CD14-positive monocyte (primary cell): ENCODE measurements at regions not wholly inside any gene's neighbourhood (a gene's known extent, or its start where the extent isn't known, plus 50 kb on each side); places are given as distances from the start of the nearest gene placed in this dataset.

Experiments used
- DNase-seq, 3 donors: peaks; one replicate each; pipeline ENCODE4 v3.0.0-alpha.2; 2011 to 2022
- H2AFZ ChIP-seq: 2 replicates; pipeline ENCODE4 v1.6.0; 2012; ENCODE audit warnings: mild to moderate bottlenecking, low read depth, low read length, inconsistent platforms; ENCODE audit not compliant: insufficient read depth, poor library complexity, severe bottlenecking
- H3K27ac ChIP-seq, 2 donors: 1 replicate in 1 of 2; 2 replicates in 1 of 2; pipeline ENCODE4 v1.5.1; 2012 to 2013; ENCODE audit warnings: low read length in 2 of 2, control low read depth in 1 of 2, inconsistent platforms in 1 of 2, low read depth in 1 of 2, mild to moderate bottlenecking in 1 of 2
- H3K27me3 ChIP-seq, 2 donors: one replicate each; pipeline versions ENCODE4 v1.6.0 to v1.6.1; 2011 to 2013; ENCODE audit warnings: low read length in 2 of 2; ENCODE audit not compliant: control insufficient read depth in 2 of 2, insufficient read depth in 2 of 2
- H3K36me3 ChIP-seq, 2 donors: replicated peaks in 1 of 2; 1 replicate in 1 of 2; 2 replicates in 1 of 2; pipeline versions ENCODE4 v1.5.1 to v1.6.1; 2012 to 2013; ENCODE audit warnings: low read length in 2 of 2, control low read depth in 1 of 2, inconsistent platforms in 1 of 2, mild to moderate bottlenecking in 1 of 2; ENCODE audit not compliant: insufficient read depth in 2 of 2, control insufficient read depth in 1 of 2
- H3K4me1 ChIP-seq, 2 donors: 1 replicate in 1 of 2; 2 replicates in 1 of 2; pipeline versions ENCODE4 v1.5.1 to v1.6.1; 2012 to 2013; ENCODE audit warnings: low read length in 2 of 2, control low read depth in 1 of 2, inconsistent platforms in 1 of 2, mild to moderate bottlenecking in 1 of 2, moderate library complexity in 1 of 2; ENCODE audit not compliant: insufficient read depth in 2 of 2, control insufficient read depth in 1 of 2
- H3K4me2 ChIP-seq: replicated peaks from 2 replicates; pipeline ENCODE3; 2012; ENCODE audit warnings: low read length, moderate library complexity, mild to moderate bottlenecking; ENCODE audit not compliant: poor library complexity, severe bottlenecking; ENCODE audit errors: extremely low read depth
- H3K4me3 ChIP-seq, 3 experiments: fragments of 200-600 bp in 1 of 3; sonication (generic) in 1 of 3; replicated peaks in 1 of 3; 1 replicate in 2 of 3; 2 replicates in 1 of 3; pipeline ENCODE4 v1.5.1; 2011 to 2013; ENCODE audit warnings: low read length in 3 of 3, mild to moderate bottlenecking in 3 of 3, control low read depth in 2 of 3, low read depth in 2 of 3, inconsistent platforms in 1 of 3, moderate library complexity in 1 of 3
- H3K79me2 ChIP-seq: 2 replicates; pipeline ENCODE4 v1.6.0; 2012; ENCODE audit warnings: mild to moderate bottlenecking, control low read depth, inconsistent platforms, low read length, moderate library complexity; ENCODE audit not compliant: insufficient read depth
- H3K9ac ChIP-seq: 2 replicates; pipeline ENCODE4 v1.6.0; 2017; ENCODE audit warnings: low read length, mild to moderate bottlenecking; ENCODE audit not compliant: insufficient read depth, poor library complexity, severe bottlenecking
- H3K9me3 ChIP-seq, 2 donors: replicated peaks in 1 of 2; 1 replicate in 1 of 2; 2 replicates in 1 of 2; pipeline versions ENCODE4 v1.5.1 to v1.6.1; 2012 to 2013; ENCODE audit warnings: low read length in 2 of 2, control low read depth in 1 of 2; ENCODE audit not compliant: control insufficient read depth in 1 of 2, insufficient read depth in 1 of 2
- H4K20me1 ChIP-seq: 2 replicates; pipeline ENCODE4 v1.6.0; 2012; ENCODE audit warnings: mild to moderate bottlenecking, low read length, control low read depth, moderate library complexity; ENCODE audit not compliant: insufficient read depth
- H3K27ac Mint-ChIP-seq, 7 donors: one replicate each; pipeline ENCODE4 v1.8.0; 2020; ENCODE audit warnings: mild to moderate bottlenecking in 7 of 7, mixed read lengths in 7 of 7, moderate library complexity in 6 of 7, inconsistent platforms in 2 of 7
- H3K27me3 Mint-ChIP-seq, 3 donors: one replicate each; pipeline ENCODE4 v1.8.0; 2021 to 2022; ENCODE audit warnings: low read depth in 3 of 3, mild to moderate bottlenecking in 3 of 3, mixed read lengths in 3 of 3, moderate library complexity in 3 of 3, inconsistent platforms in 1 of 3
- H3K36me3 Mint-ChIP-seq, 2 donors: one replicate each; pipeline ENCODE4 v1.8.0; 2020; ENCODE audit warnings: mixed read lengths in 2 of 2, inconsistent platforms in 1 of 2, mild to moderate bottlenecking in 1 of 2
- H3K4me1 Mint-ChIP-seq: one replicate; pipeline ENCODE4 v1.8.0; 2020; ENCODE audit warnings: mild to moderate bottlenecking, mixed read lengths
- H3K4me3 Mint-ChIP-seq, 2 donors: one replicate each; pipeline ENCODE4 v1.8.0; 2020; ENCODE audit warnings: mild to moderate bottlenecking in 2 of 2, mixed read lengths in 2 of 2, moderate library complexity in 1 of 2
- H3K9me3 Mint-ChIP-seq, 7 donors: one replicate each; pipeline ENCODE4 v1.8.0; 2020 to 2022; ENCODE audit warnings: mixed read lengths in 7 of 7, mild to moderate bottlenecking in 6 of 7, moderate library complexity in 6 of 7, inconsistent platforms in 2 of 7
- WGBS: methylation state at CpG from one replicate; pipeline ENCODE4 v1.1.5; 2013; ENCODE audit warnings: missing lambda C conversion rate; ENCODE audit not compliant: insufficient coverage; 5-methylcytosine and 5-hydroxymethylcytosine counted together
- intact Hi-C, 2 donors: fragments of 100-400 bp; cut with micrococcal nuclease; formaldehyde crosslinking; loops; one replicate each; pipeline versions ENCODE4 v1.15.0 to v1.15.1; 2023
- TF ChIP-seq, protein P1 (sequence below): fragments of 200-600 bp; IDR thresholded peaks from one replicate; pipeline ENCODE4 v1.8.0; 2022; ENCODE audit warnings: antibody characterized with exemption, mild to moderate bottlenecking

DNA sequence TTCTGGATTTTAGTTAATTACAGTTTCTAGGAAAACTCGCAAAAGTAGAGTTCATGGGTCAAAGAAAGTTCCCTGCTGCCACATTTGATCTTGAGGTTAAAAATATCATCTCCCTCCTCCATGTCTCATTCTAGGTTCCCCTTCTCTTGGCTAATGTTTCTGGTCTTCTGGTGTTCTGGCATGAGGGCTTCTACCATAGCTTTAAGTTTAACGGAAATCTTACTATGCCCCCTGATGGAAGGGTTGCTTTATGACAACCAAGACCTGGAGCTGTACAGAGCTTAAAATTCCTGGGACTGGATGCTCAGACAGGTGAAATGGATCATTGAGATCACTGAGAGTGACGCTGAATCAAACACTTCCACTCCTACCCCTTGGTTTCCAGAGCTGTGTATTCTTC is 1881.7 kb downstream of the MRPL39 start:
- no peaks in the 10 kb centered on the region for H3K27me3 ChIP-seq
- no peaks in the 10 kb centered on the region for H3K36me3 Mint-ChIP-seq
- H3K4me1 Mint-ChIP-seq: no peaks in the 10 kb centered on the region
- no peak for DNase-seq
- no CpG with 5 or more reads among the region's 3 CpGs for WGBS
- no peaks in the 10 kb centered on the region for H3K9me3 ChIP-seq
- H3K27me3 Mint-ChIP-seq: peaks cover 0 to 2% (median 0%) of the 10 kb centered on the region in 3 donors
- no peak overlapping the region for H3K9ac ChIP-seq
- peaks cover 0 to 11% (median 0%) of the 10 kb centered on the region in 7 donors for H3K9me3 Mint-ChIP-seq
- H3K27ac ChIP-seq: no peak overlapping the region
- H3K4me3 Mint-ChIP-seq: no peak overlapping the region
- no peaks in the 10 kb centered on the region for H3K79me2 ChIP-seq
- no peak overlapping the region for H3K4me2 ChIP-seq
- intact Hi-C loops: no loop called here
- TF ChIP-seq, protein P1, sequence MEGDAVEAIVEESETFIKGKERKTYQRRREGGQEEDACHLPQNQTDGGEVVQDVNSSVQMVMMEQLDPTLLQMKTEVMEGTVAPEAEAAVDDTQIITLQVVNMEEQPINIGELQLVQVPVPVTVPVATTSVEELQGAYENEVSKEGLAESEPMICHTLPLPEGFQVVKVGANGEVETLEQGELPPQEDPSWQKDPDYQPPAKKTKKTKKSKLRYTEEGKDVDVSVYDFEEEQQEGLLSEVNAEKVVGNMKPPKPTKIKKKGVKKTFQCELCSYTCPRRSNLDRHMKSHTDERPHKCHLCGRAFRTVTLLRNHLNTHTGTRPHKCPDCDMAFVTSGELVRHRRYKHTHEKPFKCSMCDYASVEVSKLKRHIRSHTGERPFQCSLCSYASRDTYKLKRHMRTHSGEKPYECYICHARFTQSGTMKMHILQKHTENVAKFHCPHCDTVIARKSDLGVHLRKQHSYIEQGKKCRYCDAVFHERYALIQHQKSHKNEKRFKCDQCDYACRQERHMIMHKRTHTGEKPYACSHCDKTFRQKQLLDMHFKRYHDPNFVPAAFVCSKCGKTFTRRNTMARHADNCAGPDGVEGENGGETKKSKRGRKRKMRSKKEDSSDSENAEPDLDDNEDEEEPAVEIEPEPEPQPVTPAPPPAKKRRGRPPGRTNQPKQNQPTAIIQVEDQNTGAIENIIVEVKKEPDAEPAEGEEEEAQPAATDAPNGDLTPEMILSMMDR: no peak
- no peaks in the 10 kb centered on the region for H4K20me1 ChIP-seq
- H3K27ac Mint-ChIP-seq: no peak overlapping the region
- no peaks in the 10 kb centered on the region for H3K4me1 ChIP-seq
- H2AFZ ChIP-seq: no peak overlapping the region
- H3K36me3 ChIP-seq: no peaks in the 10 kb centered on the region
- H3K4me3 ChIP-seq: no peak overlapping the region

DNA sequence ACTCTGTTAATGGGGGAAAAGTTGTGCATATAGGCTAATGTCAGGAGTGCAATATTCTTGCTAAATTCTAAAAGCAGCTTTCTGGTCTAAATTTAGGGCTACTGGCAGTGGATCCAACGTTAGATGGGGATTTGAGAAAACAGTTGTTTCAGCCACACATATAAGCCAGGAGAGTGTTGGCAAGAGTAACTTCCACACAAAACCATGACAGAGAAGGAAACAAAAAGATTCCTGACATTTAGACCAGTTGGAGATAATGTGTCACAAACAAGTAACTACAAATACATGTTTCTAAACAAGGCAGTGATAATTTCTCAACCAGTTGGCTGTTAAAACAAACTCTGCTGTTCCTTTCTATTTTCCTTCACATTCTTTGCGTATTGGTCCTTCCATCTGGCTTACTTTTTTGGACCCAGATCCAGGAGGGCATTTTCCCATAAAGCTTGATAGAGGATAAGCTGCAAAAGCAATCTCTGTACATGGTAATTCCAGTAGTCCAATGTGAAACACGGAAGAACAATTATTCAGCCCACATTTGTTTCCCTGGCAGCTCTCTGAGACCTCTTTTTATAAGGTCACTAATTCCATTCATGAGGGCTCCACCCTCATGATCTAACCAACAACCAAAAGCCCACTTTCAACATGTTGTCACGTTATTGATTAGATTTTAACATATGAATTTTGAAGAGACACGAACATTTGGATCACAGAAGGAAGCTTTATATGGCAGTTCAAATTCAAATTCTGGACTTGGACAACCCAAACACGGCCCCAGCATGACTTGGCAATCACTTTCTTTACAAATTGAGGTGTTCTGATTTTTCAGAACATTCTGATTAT is 1888.6 kb downstream of the MRPL39 start:
- Histone ChIP-seq H2AFZ (no peak overlapping the region), H3K79me2 (no peaks in the 10 kb centered on the region), H3K27me3 (no peaks in the 10 kb centered on the region), H3K4me2 (no peak overlapping the region), H3K27ac (no peak overlapping the region), H3K9me3 (peaks cover 0 to 3% of the 10 kb centered on the region in 2 donors), H3K4me1 (no peaks in the 10 kb centered on the region), H3K4me3 (no peak overlapping the region), H3K9ac (no peak overlapping the region), H3K36me3 (no peaks in the 10 kb centered on the region), H4K20me1 (no peaks in the 10 kb centered on the region)
- H3K9me3 Mint-ChIP-seq: peaks cover 0 to 7% (median 0%) of the 10 kb centered on the region in 7 donors
- TF ChIP-seq, protein P1: no peak
- H3K4me3 Mint-ChIP-seq: no peak overlapping the region
- no peak for DNase-seq
- no peaks in the 10 kb centered on the region for H3K36me3 Mint-ChIP-seq
- 76% methylated on average over 4 of the region's 6 CpGs for WGBS
- H3K27ac Mint-ChIP-seq: no peak overlapping the region
- intact Hi-C loops: no loop called here
- no peaks in the 10 kb centered on the region for H3K27me3 Mint-ChIP-seq
- H3K4me1 Mint-ChIP-seq: no peaks in the 10 kb centered on the region
